Activated CD8-positive, alpha-beta T cell treated with anti-CD3 and anti-CD28 coated beads, Interleukin-2, amount 10 ng/mL, durations not matched to agents 7 days and 5 days (primary cell): ENCODE measurements at regions not wholly inside any gene's neighbourhood (a gene's known extent, or its start where the extent isn't known, plus 50 kb on each side); places are given as distances from the start of the nearest gene placed in this dataset.

Source experiments
- ATAC-seq: fragments of 150-1000 bp; cut with Tn5 transposase; one replicate; pipeline ENCODE4 v1.10.0; 2021; ENCODE audit warnings: moderate library complexity
- CTCF ChIA-PET: fragments of 350-600 bp; sonication (Branson Sonifier 250); formaldehyde crosslinking; loops from one replicate; lab custom pipeline; 2021; ENCODE audit warnings: antibody characterized with exemption; lab: Charles Lee
- POLR2A ChIA-PET: fragments of 350-600 bp; sonication (Branson Sonifier 250); formaldehyde crosslinking; loops from one replicate; lab custom pipeline; 2021; ENCODE audit warnings: antibody characterized with exemption; lab: Charles Lee
- DNase-seq: peaks from one replicate; pipeline ENCODE4 v3.0.0-alpha.2; 2020
- H3K27ac Mint-ChIP-seq: one replicate; pipeline ENCODE4 v1.8.0; 2021; ENCODE audit warnings: mild to moderate bottlenecking, mixed read lengths
- H3K27me3 Mint-ChIP-seq: one replicate; pipeline ENCODE4 v1.8.0; 2021; ENCODE audit warnings: low read depth, mixed read lengths
- H3K36me3 Mint-ChIP-seq: one replicate; pipeline ENCODE4 v1.8.0; 2021; ENCODE audit warnings: low read depth, mixed read lengths
- H3K4me1 Mint-ChIP-seq: one replicate; pipeline ENCODE4 v1.8.0; 2021; ENCODE audit warnings: low read depth, mixed read lengths
- H3K4me3 Mint-ChIP-seq: one replicate; pipeline ENCODE4 v1.8.0; 2021; ENCODE audit warnings: mild to moderate bottlenecking, mixed read lengths
- H3K9me3 Mint-ChIP-seq: one replicate; pipeline ENCODE4 v1.8.0; 2022; ENCODE audit warnings: mixed read lengths; ENCODE audit not compliant: insufficient read depth

- POLR2A ChIA-PET = no interaction called here
- CTCF ChIA-PET = no interaction called here
- H3K4me1 Mint-ChIP-seq = no peaks in the 10 kb centered on the region
Measured at GRCh38 chr11:29669310-29669709, 347.5 kb downstream of the KCNA4 start.

GRCh38 chr11:29657709-29658108 is 359.1 kb downstream of the KCNA4 start:
- H3K36me3 Mint-ChIP-seq = no peaks in the 10 kb centered on the region
- H3K27me3 Mint-ChIP-seq = no peaks in the 10 kb centered on the region
- ATAC-seq (no peak), DNase-seq (no peak)
- no peaks in the 10 kb centered on the region for H3K4me1 Mint-ChIP-seq
- CTCF ChIA-PET = no interaction called here
- POLR2A ChIA-PET = no interaction called here
- H3K4me3 Mint-ChIP-seq = no peak overlapping the region
- peaks cover 27% of the 10 kb centered on the region for H3K9me3 Mint-ChIP-seq
- no peak overlapping the region for H3K27ac Mint-ChIP-seq

More at GRCh38 chr11:29669310-29669709, 347.5 kb downstream of the KCNA4 start:
- Mint-ChIP-seq H3K27me3 (no peaks in the 10 kb centered on the region), H3K4me3 (no peak overlapping the region), H3K36me3 (no peaks in the 10 kb centered on the region), H3K27ac (no peak overlapping the region), H3K9me3 (peaks cover 20% of the 10 kb centered on the region)
- DNase-seq = no peak
- no peak for ATAC-seq

- no peaks in the 10 kb centered on the region for H3K36me3 Mint-ChIP-seq
- no peaks in the 10 kb centered on the region for H3K27me3 Mint-ChIP-seq
- ChIA-PET CTCF (no interaction called here), POLR2A (no interaction called here)
- H3K4me3 Mint-ChIP-seq = no peak overlapping the region
- ATAC-seq = no peak
- no peak overlapping the region for H3K27ac Mint-ChIP-seq
- peaks cover 22% of the 10 kb centered on the region for H3K9me3 Mint-ChIP-seq
- no peaks in the 10 kb centered on the region for H3K4me1 Mint-ChIP-seq
- DNase-seq = no peak
Measured at GRCh38 chr11:29656597-29656996, 360.2 kb downstream of the KCNA4 start.

- DNase-seq = no peak
- no peak for ATAC-seq
- H3K27ac Mint-ChIP-seq = no peak overlapping the region
- POLR2A ChIA-PET = no interaction called here
- H3K9me3 Mint-ChIP-seq = peaks cover 11% of the 10 kb centered on the region
- no peaks in the 10 kb centered on the region for H3K4me1 Mint-ChIP-seq
- no peaks in the 10 kb centered on the region for H3K36me3 Mint-ChIP-seq
- H3K27me3 Mint-ChIP-seq = no peaks in the 10 kb centered on the region
- CTCF ChIA-PET = no interaction called here
- H3K4me3 Mint-ChIP-seq = no peak overlapping the region
Measured at GRCh38 chr11:29645373-29645772, 371.5 kb downstream of the KCNA4 start.

- ATAC-seq (no peak), DNase-seq (no peak)
- H3K36me3 Mint-ChIP-seq = no peaks in the 10 kb centered on the region
- no peaks in the 10 kb centered on the region for H3K4me1 Mint-ChIP-seq
- peaks cover 4% of the 10 kb centered on the region for H3K9me3 Mint-ChIP-seq
- no peak overlapping the region for H3K27ac Mint-ChIP-seq
- ChIA-PET CTCF (no interaction called here), POLR2A (no interaction called here)
- no peak overlapping the region for H3K4me3 Mint-ChIP-seq
- no peaks in the 10 kb centered on the region for H3K27me3 Mint-ChIP-seq
Measured at GRCh38 chr11:29641201-29641600, 375.6 kb downstream of the KCNA4 start.

- Mint-ChIP-seq H3K27ac (no peak overlapping the region), H3K27me3 (no peaks in the 10 kb centered on the region), H3K9me3 (no peaks in the 10 kb centered on the region), H3K4me1 (no peaks in the 10 kb centered on the region), H3K36me3 (no peaks in the 10 kb centered on the region), H3K4me3 (no peak overlapping the region)
- no peak for DNase-seq
- no peak for ATAC-seq
- ChIA-PET CTCF (no interaction called here), POLR2A (no interaction called here)
Measured at GRCh38 chr11:29634744-29635143, 382.1 kb downstream of the KCNA4 start.

- Mint-ChIP-seq H3K27me3 (no peaks in the 10 kb centered on the region), H3K4me1 (no peaks in the 10 kb centered on the region), H3K9me3 (no peaks in the 10 kb centered on the region), H3K4me3 (no peak overlapping the region), H3K27ac (no peak overlapping the region), H3K36me3 (no peaks in the 10 kb centered on the region)
- CTCF ChIA-PET = no interaction called here
- DNase-seq (no peak), ATAC-seq (no peak)
- POLR2A ChIA-PET = no interaction called here
Measured at GRCh38 chr11:29634244-29634643, 382.6 kb downstream of the KCNA4 start.

- no peaks in the 10 kb centered on the region for H3K9me3 Mint-ChIP-seq
- no peaks in the 10 kb centered on the region for H3K27me3 Mint-ChIP-seq
- H3K4me3 Mint-ChIP-seq = no peak overlapping the region
- no peaks in the 10 kb centered on the region for H3K36me3 Mint-ChIP-seq
- no peaks in the 10 kb centered on the region for H3K4me1 Mint-ChIP-seq
- DNase-seq (no peak), ATAC-seq (no peak)
- ChIA-PET POLR2A (no interaction called here), CTCF (no interaction called here)
- no peak overlapping the region for H3K27ac Mint-ChIP-seq
Measured at GRCh38 chr11:29629286-29629685, 387.5 kb downstream of the KCNA4 start.

- Mint-ChIP-seq H3K27me3 (no peaks in the 10 kb centered on the region), H3K36me3 (no peaks in the 10 kb centered on the region), H3K4me3 (no peak overlapping the region), H3K4me1 (no peaks in the 10 kb centered on the region), H3K9me3 (no peaks in the 10 kb centered on the region), H3K27ac (no peak overlapping the region)
- no peak for DNase-seq
- no peak for ATAC-seq
- ChIA-PET POLR2A (no interaction called here), CTCF (no interaction called here)
Measured at GRCh38 chr11:29628609-29629008, 388.2 kb downstream of the KCNA4 start.

- Mint-ChIP-seq H3K4me3 (no peak overlapping the region), H3K9me3 (no peaks in the 10 kb centered on the region), H3K36me3 (no peaks in the 10 kb centered on the region), H3K27me3 (no peaks in the 10 kb centered on the region), H3K27ac (no peak overlapping the region), H3K4me1 (no peaks in the 10 kb centered on the region)
- CTCF ChIA-PET = no interaction called here
- DNase-seq = no peak
- POLR2A ChIA-PET = no interaction called here
- no peak for ATAC-seq
Measured at GRCh38 chr11:29627541-29627940, 389.3 kb downstream of the KCNA4 start.

GRCh38 chr11:29623144-29623722 is 393.6 kb downstream of the KCNA4 start:
- no peaks in the 10 kb centered on the region for H3K4me1 Mint-ChIP-seq
- no peaks in the 10 kb centered on the region for H3K36me3 Mint-ChIP-seq
- H3K27ac Mint-ChIP-seq = no peak overlapping the region
- POLR2A ChIA-PET = no interaction called here
- no peak overlapping the region for H3K4me3 Mint-ChIP-seq
- ATAC-seq (no peak), DNase-seq (no peak)
- H3K9me3 Mint-ChIP-seq = no peaks in the 10 kb centered on the region
- H3K27me3 Mint-ChIP-seq = no peaks in the 10 kb centered on the region
- CTCF ChIA-PET = no interaction called here

- H3K36me3 Mint-ChIP-seq = no peaks in the 10 kb centered on the region
- no peaks in the 10 kb centered on the region for H3K4me1 Mint-ChIP-seq
- no peak overlapping the region for H3K27ac Mint-ChIP-seq
- no peaks in the 10 kb centered on the region for H3K27me3 Mint-ChIP-seq
- CTCF ChIA-PET = no interaction called here
- no peak overlapping the region for H3K4me3 Mint-ChIP-seq
- POLR2A ChIA-PET = no interaction called here
- ATAC-seq (no peak), DNase-seq (no peak)
- peaks cover 4% of the 10 kb centered on the region for H3K9me3 Mint-ChIP-seq
Measured at GRCh38 chr11:29616611-29617010, 400.2 kb downstream of the KCNA4 start.

GRCh38 chr11:29612423-29612822 is 404.4 kb downstream of the KCNA4 start:
- ChIA-PET POLR2A (no interaction called here), CTCF (no interaction called here)
- Mint-ChIP-seq H3K4me1 (no peaks in the 10 kb centered on the region), H3K9me3 (peaks cover 4% of the 10 kb centered on the region), H3K27me3 (no peaks in the 10 kb centered on the region), H3K27ac (no peak overlapping the region), H3K36me3 (no peaks in the 10 kb centered on the region), H3K4me3 (no peak overlapping the region)
- ATAC-seq (no peak), DNase-seq (no peak)
